H1 (cell line): ENCODE measurements at regions not wholly inside any gene's neighbourhood (a gene's known extent, or its start where the extent isn't known, plus 50 kb on each side); places are given as distances from the start of the nearest gene placed in this dataset.

Experiments used
- CTCF ChIA-PET: fragments of 300-600 bp; sonication (Branson Sonifier 250); formaldehyde crosslinking; loops from one replicate; lab custom pipeline; 2021; ENCODE audit not compliant: partially characterized antibody; lab: Charles Lee
- POLR2A ChIA-PET: fragments of 300-600 bp; sonication (Branson Sonifier 250); formaldehyde crosslinking; loops from one replicate; lab custom pipeline; 2021; ENCODE audit warnings: inconsistent platforms; ENCODE audit not compliant: partially characterized antibody; lab: Charles Lee
- DNase-seq, 2 experiments: peaks; one replicate each; pipeline versions ENCODE4 v3.0.0 to v3.0.0-alpha.2; 2010 to 2022; ENCODE audit warnings: low spot score in 2 of 2, low read depth in 1 of 2, mixed read lengths in 1 of 2
- FAIRE-seq: peaks from 2 replicates; lab custom pipeline; 2011; peaks lifted over from hg19 to GRCh38; lab: Jason Lieb, UNC
- H2AFZ ChIP-seq: 2 replicates; pipeline ENCODE4 v1.8.1; 2012; ENCODE audit warnings: low read length, inconsistent platforms
- H2AK5ac ChIP-seq: 2 replicates; pipeline ENCODE4 v1.6.1; 2013; ENCODE audit warnings: low read depth, low read length
- H2BK120ac ChIP-seq: replicated peaks from 2 replicates; pipeline ENCODE3; 2013; ENCODE audit warnings: low read depth, low read length, inconsistent platforms
- H2BK12ac ChIP-seq: 2 replicates; pipeline ENCODE4 v1.6.1; 2013; ENCODE audit warnings: low read depth, low read length
- H2BK15ac ChIP-seq: 2 replicates; pipeline ENCODE4 v1.6.1; 2013; ENCODE audit warnings: low read length
- H2BK20ac ChIP-seq: 2 replicates; pipeline ENCODE4 v1.6.1; 2013; ENCODE audit warnings: low read length
- H2BK5ac ChIP-seq: 2 replicates; pipeline ENCODE4 v1.6.1; 2013; ENCODE audit warnings: low read depth, low read length
- H3K14ac ChIP-seq: 2 replicates; pipeline ENCODE4 v1.6.1; 2013; ENCODE audit warnings: inconsistent platforms; ENCODE audit not compliant: insufficient read length
- H3K18ac ChIP-seq: 2 replicates; pipeline ENCODE4 v1.6.1; 2013; ENCODE audit warnings: low read length; ENCODE audit errors: extremely low read depth
- H3K23ac ChIP-seq: 2 replicates; pipeline ENCODE4 v1.6.1; 2013; ENCODE audit warnings: inconsistent platforms; ENCODE audit not compliant: insufficient read length
- H3K23me2 ChIP-seq: 2 replicates; pipeline ENCODE4 v1.6.1; 2013; ENCODE audit warnings: low read depth, low read length
- H3K27ac ChIP-seq: 2 replicates; pipeline ENCODE4 v1.6.1; 2011; ENCODE audit warnings: low read depth, low read length, inconsistent platforms
- H3K27me3 ChIP-seq, 4 experiments: replicated peaks in 1 of 4; 1 replicate in 1 of 4; 2 replicates in 3 of 4; pipeline versions ENCODE4 v1.6.1 to v1.8.1; 2011 to 2013; ENCODE audit warnings: low read length in 3 of 4, mild to moderate bottlenecking in 3 of 4, inconsistent platforms in 2 of 4, mixed read lengths in 2 of 4, moderate library complexity in 1 of 4; ENCODE audit not compliant: control insufficient read depth in 3 of 4, insufficient read depth in 3 of 4; ENCODE audit errors: extremely low read depth in 1 of 4
- H3K36me3 ChIP-seq, 4 experiments: 2 replicates each; pipeline versions ENCODE4 v1.6.1 to v1.8.1; 2011 to 2013; ENCODE audit warnings: mild to moderate bottlenecking in 4 of 4, low read length in 3 of 4, moderate library complexity in 2 of 4, control low read depth in 1 of 4, inconsistent platforms in 1 of 4; ENCODE audit not compliant: insufficient read depth in 4 of 4, control insufficient read depth in 2 of 4
- H3K4ac ChIP-seq: replicated peaks from 2 replicates; pipeline ENCODE3; 2013; ENCODE audit warnings: low read length, low read depth, mixed read lengths, inconsistent platforms; ENCODE audit not compliant: insufficient read length
- H3K4me1 ChIP-seq, 4 experiments: replicated peaks in 1 of 4; 1 replicate in 1 of 4; 2 replicates in 3 of 4; pipeline versions ENCODE4 v1.6.1 to v1.8.1; 2011 to 2013; ENCODE audit warnings: low read length in 3 of 4, inconsistent platforms in 2 of 4, mixed read lengths in 1 of 4; ENCODE audit not compliant: insufficient read depth in 4 of 4, control insufficient read depth in 3 of 4
- H3K4me2 ChIP-seq, 2 experiments: 2 replicates each; pipeline versions ENCODE4 v1.6.1 to v1.8.1; 2011 to 2013; ENCODE audit warnings: low read depth in 2 of 2, low read length in 2 of 2, control low read depth in 1 of 2, inconsistent platforms in 1 of 2, mild to moderate bottlenecking in 1 of 2; ENCODE audit not compliant: insufficient read depth in 1 of 2
- H3K4me3 ChIP-seq, 4 experiments: fragments of 200-600, 300-600 bp in 1 of 4; sonication (generic), shearing (Covaris generic), sonication (Bioruptor Twin) in 1 of 4; 2 replicates each; pipeline versions ENCODE4 v1.5.1 to v1.8.1; 2011 to 2016; ENCODE audit warnings: low read length in 4 of 4, low read depth in 3 of 4, control low read depth in 2 of 4, inconsistent platforms in 2 of 4, mild to moderate bottlenecking in 2 of 4, mixed read lengths in 1 of 4, moderate library complexity in 1 of 4; ENCODE audit not compliant: insufficient read depth in 2 of 4; ENCODE audit errors: extremely low read depth in 1 of 4
- H3K56ac ChIP-seq: replicated peaks from 2 replicates; pipeline ENCODE3; 2013; ENCODE audit warnings: low read depth, mild to moderate bottlenecking, mixed read lengths, low read length, inconsistent platforms; ENCODE audit not compliant: insufficient read length
- H3K79me1 ChIP-seq: 2 replicates; pipeline ENCODE4 v1.6.1; 2013; ENCODE audit warnings: low read depth, low read length, control low read depth
- H3K79me2 ChIP-seq, 2 experiments: 2 replicates each; pipeline versions ENCODE4 v1.6.1 to v1.8.1; 2012 to 2013; ENCODE audit warnings: low read length in 2 of 2, mild to moderate bottlenecking in 2 of 2, inconsistent platforms in 1 of 2; ENCODE audit not compliant: insufficient read depth in 2 of 2, control insufficient read depth in 1 of 2
- H3K9ac ChIP-seq, 4 experiments: replicated peaks in 1 of 4; 1 replicate in 1 of 4; 2 replicates in 3 of 4; pipeline versions ENCODE4 v1.6.1 to v1.8.1; 2011 to 2013; ENCODE audit warnings: low read depth in 3 of 4, low read length in 3 of 4, control low read depth in 2 of 4, mild to moderate bottlenecking in 2 of 4, moderate library complexity in 2 of 4, inconsistent platforms in 1 of 4; ENCODE audit errors: extremely low read depth in 1 of 4
- H3K9me3 ChIP-seq, 2 experiments: 2 replicates each; pipeline versions ENCODE4 v1.6.1 to v1.8.1; 2012 to 2013; ENCODE audit warnings: mild to moderate bottlenecking in 2 of 2, moderate library complexity in 2 of 2, control low read depth in 1 of 2, inconsistent platforms in 1 of 2, low read depth in 1 of 2, low read length in 1 of 2, mixed read lengths in 1 of 2; ENCODE audit not compliant: insufficient read depth in 2 of 2
- H4K20me1 ChIP-seq, 2 experiments: replicated peaks in 1 of 2; 2 replicates each; pipeline versions ENCODE3 to v1.8.1; 2011 to 2013; ENCODE audit warnings: inconsistent platforms in 2 of 2, low read length in 2 of 2, mild to moderate bottlenecking in 1 of 2; ENCODE audit not compliant: insufficient read depth in 2 of 2, control insufficient read depth in 1 of 2
- H4K5ac ChIP-seq: 2 replicates; pipeline ENCODE4 v1.6.1; 2013; ENCODE audit warnings: low read length, low read depth, mixed read lengths, inconsistent platforms; ENCODE audit not compliant: insufficient read length
- H4K8ac ChIP-seq: 2 replicates; pipeline ENCODE4 v1.8.0; 2013; ENCODE audit warnings: mild to moderate bottlenecking, moderate library complexity, low read length, inconsistent platforms; ENCODE audit not compliant: insufficient read depth; ENCODE audit errors: extremely low read depth
- H4K91ac ChIP-seq: replicated peaks from 2 replicates; pipeline ENCODE3; 2013; ENCODE audit warnings: low read length, mixed read lengths, inconsistent platforms; ENCODE audit not compliant: insufficient read length
- BRCA1 ChIP-seq: IDR thresholded peaks from 2 replicates; pipeline ENCODE4 v1.6.1; 2012; ENCODE audit warnings: low read depth, low read length, improper control_type of control experiment
- CTBP2 ChIP-seq: IDR thresholded peaks from 2 replicates; pipeline ENCODE4 v1.7.0; 2011; ENCODE audit warnings: borderline replicate concordance, mild to moderate bottlenecking, moderate library complexity, mixed read lengths, low read length; ENCODE audit not compliant: insufficient read depth, insufficient read length
- EZH2 ChIP-seq: fragments of 200-600 bp; sonication (generic); IDR thresholded peaks from 2 replicates; pipeline ENCODE4 v1.7.1; 2012; ENCODE audit warnings: low read depth, mild to moderate bottlenecking, moderate library complexity, low read length, inconsistent platforms; ENCODE audit not compliant: severe bottlenecking
- KDM1A ChIP-seq: fragments of 200-600, 300-600 bp; sonication (generic); IDR thresholded peaks from 2 replicates; pipeline ENCODE4 v1.7.1; 2016; ENCODE audit warnings: mild to moderate bottlenecking, low read length, borderline replicate concordance
- KDM4A ChIP-seq: IDR thresholded peaks from one replicate; pipeline ENCODE4 v1.7.1; 2012; ENCODE audit warnings: low read depth, mild to moderate bottlenecking, moderate library complexity, low read length, inconsistent platforms; ENCODE audit not compliant: severe bottlenecking
- KDM5A ChIP-seq: fragments of 200-600 bp; IDR thresholded peaks from 2 replicates; pipeline ENCODE4 v1.7.1; 2012; ENCODE audit warnings: mild to moderate bottlenecking, low read length, inconsistent platforms, mixed read lengths
- SAP30 ChIP-seq: fragments of 300-600 bp; sonication (generic); IDR thresholded peaks from 2 replicates; pipeline ENCODE4 v1.7.1; 2012; ENCODE audit warnings: low read length, moderate library complexity, mild to moderate bottlenecking, inconsistent platforms; ENCODE audit not compliant: insufficient read depth, insufficient replicate concordance
- SIX5 ChIP-seq: IDR thresholded peaks from 2 replicates; pipeline ENCODE4 v1.6.1; 2011; ENCODE audit warnings: mild to moderate bottlenecking, low read depth, low read length
- WGBS, 2 experiments: shearing (Covaris generic) in 1 of 2; methylation state at CpG; one replicate each; pipeline versions ENCODE4 v1.1.6 to v1.1.7; 2013 to 2015; ENCODE audit warnings: low lambda C conversion rate in 2 of 2, mixed read lengths in 2 of 2, inconsistent platforms in 1 of 2, low coverage in 1 of 2, missing lambda C conversion rate in 1 of 2; ENCODE audit not compliant: insufficient replicate concordance in 2 of 2, insufficient coverage in 1 of 2, insufficient read length in 1 of 2; ENCODE audit errors: extremely low coverage in 1 of 2, missing lambda C conversion rate in 1 of 2; 5-methylcytosine and 5-hydroxymethylcytosine counted together

GRCh38 chr11:121889931-121890330 lies 226.1 kb downstream of the BLID start:
- WGBS, 2 experiments = 88% methylated on average over 1 of the region's 1 CpG; no CpG with 5 or more reads in 1 of the 2 experiments
- no peak overlapping the region for H3K18ac ChIP-seq
- ChIA-PET CTCF (interaction anchor here (1.1 kb wide), 1 partner anchor 211 kb away, joined by 3 read pairs; no protein-coding TSS in a partner anchor), POLR2A (no interaction called here)
- no peak overlapping the region for H3K27ac ChIP-seq
- no peak overlapping the region for H2BK20ac ChIP-seq
- H3K9me3 ChIP-seq = no peaks in the 10 kb centered on the region
- no peaks in the 10 kb centered on the region for H3K79me1 ChIP-seq
- peaks cover 0 to 4% (median 2%) of the 10 kb centered on the region in 4 experiments; a peak in 2 of 7 replicates for H3K4me1 ChIP-seq
- no peak overlapping the region for H2AFZ ChIP-seq
- H3K9ac ChIP-seq = no peak overlapping the region
- no peak overlapping the region; the same call in 1 of the 2 replicates for H2BK15ac ChIP-seq
- H3K36me3 ChIP-seq = no peaks in the 10 kb centered on the region
- H4K5ac ChIP-seq = no peak overlapping the region
- no peak overlapping the region for H3K14ac ChIP-seq
- H2BK120ac ChIP-seq = no peak overlapping the region
- H3K23ac ChIP-seq = no peak overlapping the region
- no peak overlapping the region for H3K4me2 ChIP-seq
- H3K4me3 ChIP-seq = no peak overlapping the region
- DNase-seq = no peak
- no peak for FAIRE-seq
- H2BK5ac ChIP-seq = no peak overlapping the region
- H3K27me3 ChIP-seq = no peaks in the 10 kb centered on the region
- H3K79me2 ChIP-seq = no peaks in the 10 kb centered on the region
- no peak overlapping the region for H2BK12ac ChIP-seq
- no peak overlapping the region for H4K8ac ChIP-seq
- no peaks in the 10 kb centered on the region for H4K20me1 ChIP-seq
- H2AK5ac ChIP-seq = no peak overlapping the region
- no peak overlapping the region for H4K91ac ChIP-seq
- no peak overlapping the region for H3K56ac ChIP-seq
- TF ChIP-seq SAP30 = no peak
- no peak for TF ChIP-seq SIX5
- no peak for TF ChIP-seq KDM1A
- TF ChIP-seq KDM4A = no peak
- no peak for TF ChIP-seq CTBP2
- no peak for TF ChIP-seq BRCA1
- TF ChIP-seq EZH2 = no peak
- TF ChIP-seq KDM5A = no peak
- no peaks in the 10 kb centered on the region for H3K23me2 ChIP-seq
- H3K4ac ChIP-seq = no peak overlapping the region
